A673 (cell line): ENCODE measurements at regions not wholly inside any gene's neighbourhood (a gene's known extent, or its start where the extent isn't known, plus 50 kb on each side); places are given as distances from the start of the nearest gene placed in this dataset.

Experiments used
- BruUV-seq: library from RNA; stranded (reverse); fragments of 400-500 nt; replicated peaks from 2 replicates; lab custom pipeline; 2021; lab: Mats Ljungman, UMichigan
- CTCF ChIA-PET: fragments of 300-600 bp; sonication (Branson Sonifier 250); formaldehyde crosslinking; loops from one replicate; lab custom pipeline; 2022; ENCODE audit warnings: antibody characterized with exemption; lab: Charles Lee
- POLR2A ChIA-PET: fragments of 300-600 bp; sonication (Branson Sonifier 250); formaldehyde crosslinking; loops from one replicate; lab custom pipeline; 2022; ENCODE audit warnings: antibody characterized with exemption; ENCODE audit not compliant: low non-redundant PET; lab: Charles Lee
- DNase-seq: peaks from one replicate; pipeline ENCODE4 v3.0.0-alpha.2; 2015; ENCODE audit warnings: low spot score
- H3K27ac ChIP-seq: fragments of 200-600 bp; sonication (generic); 2 replicates; pipeline ENCODE4 v1.5.1; 2016; ENCODE audit warnings: mixed run types, low read depth, mild to moderate bottlenecking, mixed read lengths, antibody characterized with exemption, low read length; ENCODE audit not compliant: poor library complexity, severe bottlenecking
- H3K27me3 ChIP-seq: fragments of 200-600 bp; sonication (generic); replicated peaks from 2 replicates; pipeline ENCODE4 v1.6.1; 2017; ENCODE audit warnings: mixed run types, low read depth, mild to moderate bottlenecking, mixed read lengths, antibody characterized with exemption, low read length; ENCODE audit not compliant: insufficient read depth, poor library complexity
- H3K36me3 ChIP-seq: fragments of 200-600 bp; sonication (generic); 2 replicates; pipeline ENCODE4 v1.6.1; 2016; ENCODE audit warnings: mixed run types, mild to moderate bottlenecking, mixed read lengths, antibody characterized with exemption, low read length; ENCODE audit not compliant: insufficient read depth, poor library complexity, severe bottlenecking
- H3K4me1 ChIP-seq: fragments of 200-600 bp; sonication (generic); 2 replicates; pipeline ENCODE4 v1.6.1; 2017; ENCODE audit warnings: mixed run types, mild to moderate bottlenecking, mixed read lengths, antibody characterized with exemption, low read length; ENCODE audit not compliant: insufficient read depth, poor library complexity, severe bottlenecking
- H3K4me3 ChIP-seq: fragments of 200-600 bp; sonication (generic); 2 replicates; pipeline ENCODE4 v1.5.1; 2016; ENCODE audit warnings: low read depth, mixed run types, mild to moderate bottlenecking, mixed read lengths, low read length; ENCODE audit not compliant: poor library complexity, severe bottlenecking
- H3K9me3 ChIP-seq: fragments of 200-600 bp; sonication (generic); 2 replicates; pipeline ENCODE4 v1.6.1; 2016; ENCODE audit warnings: mixed run types, low read depth, mild to moderate bottlenecking, mixed read lengths, antibody characterized with exemption, low read length; ENCODE audit not compliant: poor library complexity, severe bottlenecking
- EZH2 ChIP-seq: fragments of 200-600 bp; sonication (generic); IDR thresholded peaks from 2 replicates; pipeline ENCODE4 v1.6.1; 2017; ENCODE audit warnings: borderline replicate concordance, low read depth, mild to moderate bottlenecking, mixed read lengths, antibody characterized with exemption, low read length; ENCODE audit not compliant: poor library complexity, severe bottlenecking
- intact Hi-C: fragments of 100-400 bp; cut with micrococcal nuclease; formaldehyde crosslinking; loops from one replicate; pipeline ENCODE4 v1.10.0; 2022; ENCODE audit not compliant: unreplicated experiment
- TF ChIP-seq, protein P1 (sequence below): fragments of 300-800, 200-600 bp; sonication (generic); conservative IDR thresholded peaks from 2 replicates; pipeline ENCODE4 v1.5.1; 2017; ENCODE audit warnings: low read depth, mild to moderate bottlenecking, antibody characterized with exemption, low read length, moderate library complexity, mixed read lengths

DNA sequence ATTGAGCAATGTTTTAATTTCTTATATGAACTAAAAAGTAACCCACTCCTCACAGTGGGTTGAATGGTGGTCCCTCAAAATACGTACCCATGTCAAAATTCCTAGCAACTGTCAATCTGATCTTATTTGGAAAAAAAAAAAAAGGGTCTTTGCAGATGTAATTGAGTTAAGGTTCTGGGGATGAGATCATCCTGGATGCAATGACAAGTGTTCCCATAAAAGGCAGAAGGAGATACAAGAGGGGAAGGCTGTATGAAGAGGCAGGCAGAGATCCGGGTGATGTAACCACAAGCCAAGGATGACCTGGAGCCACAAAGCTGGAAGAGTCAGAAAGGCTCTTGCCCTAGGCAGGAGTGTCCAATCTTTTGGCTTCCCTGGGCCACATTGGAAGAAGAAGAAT lies 516.3 kb upstream of the MKI67 start:
- Histone ChIP-seq H3K4me3 (no peak overlapping the region), H3K9me3 (peaks cover 4% of the 10 kb centered on the region), H3K27ac (no peak overlapping the region), H3K4me1 (no peaks in the 10 kb centered on the region), H3K27me3 (no peaks in the 10 kb centered on the region), H3K36me3 (no peaks in the 10 kb centered on the region)
- no TSS peak for BruUV-seq
- TF ChIP-seq EZH2 = no peak
- TF ChIP-seq, protein P1, sequence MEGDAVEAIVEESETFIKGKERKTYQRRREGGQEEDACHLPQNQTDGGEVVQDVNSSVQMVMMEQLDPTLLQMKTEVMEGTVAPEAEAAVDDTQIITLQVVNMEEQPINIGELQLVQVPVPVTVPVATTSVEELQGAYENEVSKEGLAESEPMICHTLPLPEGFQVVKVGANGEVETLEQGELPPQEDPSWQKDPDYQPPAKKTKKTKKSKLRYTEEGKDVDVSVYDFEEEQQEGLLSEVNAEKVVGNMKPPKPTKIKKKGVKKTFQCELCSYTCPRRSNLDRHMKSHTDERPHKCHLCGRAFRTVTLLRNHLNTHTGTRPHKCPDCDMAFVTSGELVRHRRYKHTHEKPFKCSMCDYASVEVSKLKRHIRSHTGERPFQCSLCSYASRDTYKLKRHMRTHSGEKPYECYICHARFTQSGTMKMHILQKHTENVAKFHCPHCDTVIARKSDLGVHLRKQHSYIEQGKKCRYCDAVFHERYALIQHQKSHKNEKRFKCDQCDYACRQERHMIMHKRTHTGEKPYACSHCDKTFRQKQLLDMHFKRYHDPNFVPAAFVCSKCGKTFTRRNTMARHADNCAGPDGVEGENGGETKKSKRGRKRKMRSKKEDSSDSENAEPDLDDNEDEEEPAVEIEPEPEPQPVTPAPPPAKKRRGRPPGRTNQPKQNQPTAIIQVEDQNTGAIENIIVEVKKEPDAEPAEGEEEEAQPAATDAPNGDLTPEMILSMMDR = no peak
- intact Hi-C loops = no loop called here
- no peak for DNase-seq
- ChIA-PET CTCF (no interaction called here), POLR2A (no interaction called here)

DNA sequence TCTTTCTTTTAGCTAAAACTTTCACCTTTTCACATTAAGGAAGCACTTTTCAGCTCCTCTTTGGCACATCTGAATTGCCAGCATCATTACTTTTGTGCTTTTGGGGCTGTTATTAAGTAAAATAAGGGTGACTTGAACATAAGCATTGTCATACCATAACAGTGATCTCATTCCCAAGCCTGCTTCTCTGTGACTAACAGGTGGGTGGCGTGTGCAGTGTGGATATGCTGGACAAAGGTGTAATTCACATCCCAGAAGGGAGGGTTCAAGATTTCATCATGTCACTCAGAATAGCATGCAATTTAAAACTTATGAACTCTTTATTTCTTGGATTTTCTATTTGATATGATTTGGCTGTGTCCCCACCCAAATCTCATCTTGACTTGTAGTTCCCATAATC lies 517.4 kb upstream of the MKI67 start:
- Histone ChIP-seq H3K27me3 (no peaks in the 10 kb centered on the region), H3K4me1 (no peaks in the 10 kb centered on the region), H3K9me3 (peaks cover 3% of the 10 kb centered on the region), H3K4me3 (no peak overlapping the region), H3K36me3 (no peaks in the 10 kb centered on the region), H3K27ac (no peak overlapping the region)
- POLR2A ChIA-PET = no interaction called here
- intact Hi-C loops = no loop called here
- CTCF ChIA-PET = no interaction called here
- TF ChIP-seq, protein P1 = no peak
- no peak for TF ChIP-seq EZH2
- BruUV-seq = no TSS peak
- DNase-seq = no peak

DNA sequence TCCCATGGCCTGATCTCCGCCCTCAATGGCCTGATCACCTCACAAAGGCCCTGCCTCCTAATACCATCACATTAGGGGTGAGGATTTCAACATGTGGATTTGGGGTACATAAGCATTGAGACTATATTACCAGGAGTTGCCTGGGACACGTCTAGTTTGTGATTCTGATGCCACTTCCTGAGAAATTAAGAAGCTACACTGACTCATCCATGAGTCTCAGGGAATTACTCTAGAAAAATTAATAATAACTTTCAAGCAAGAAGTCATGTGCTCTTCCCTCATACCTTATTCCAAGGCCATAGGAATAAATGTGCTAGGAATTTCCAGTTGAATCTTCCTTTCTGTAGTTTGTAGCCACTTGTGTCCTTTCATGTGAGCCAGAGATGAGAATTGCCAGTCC lies 519.3 kb upstream of the MKI67 start:
- ChIA-PET POLR2A (no interaction called here), CTCF (no interaction called here)
- no peak for DNase-seq
- intact Hi-C loops = no loop called here
- no peaks in the 10 kb centered on the region for H3K27me3 ChIP-seq
- BruUV-seq = no TSS peak
- TF ChIP-seq, protein P1 = no peak
- TF ChIP-seq EZH2 = no peak
- no peak overlapping the region for H3K4me3 ChIP-seq
- no peaks in the 10 kb centered on the region for H3K9me3 ChIP-seq
- no peak overlapping the region for H3K27ac ChIP-seq
- H3K4me1 ChIP-seq = no peaks in the 10 kb centered on the region
- no peaks in the 10 kb centered on the region for H3K36me3 ChIP-seq
